NCI-H187 (cell line): ENCODE measurements at regions not wholly inside any gene's neighbourhood (a gene's known extent, or its start where the extent isn't known, plus 50 kb on each side); places are given as distances from the start of the nearest gene placed in this dataset.

Experiments used
- DNase-seq, 2 experiments: peaks; one replicate each; lab custom pipeline; 2025; lab: John Stamatoyannopoulos, UW

DNA sequence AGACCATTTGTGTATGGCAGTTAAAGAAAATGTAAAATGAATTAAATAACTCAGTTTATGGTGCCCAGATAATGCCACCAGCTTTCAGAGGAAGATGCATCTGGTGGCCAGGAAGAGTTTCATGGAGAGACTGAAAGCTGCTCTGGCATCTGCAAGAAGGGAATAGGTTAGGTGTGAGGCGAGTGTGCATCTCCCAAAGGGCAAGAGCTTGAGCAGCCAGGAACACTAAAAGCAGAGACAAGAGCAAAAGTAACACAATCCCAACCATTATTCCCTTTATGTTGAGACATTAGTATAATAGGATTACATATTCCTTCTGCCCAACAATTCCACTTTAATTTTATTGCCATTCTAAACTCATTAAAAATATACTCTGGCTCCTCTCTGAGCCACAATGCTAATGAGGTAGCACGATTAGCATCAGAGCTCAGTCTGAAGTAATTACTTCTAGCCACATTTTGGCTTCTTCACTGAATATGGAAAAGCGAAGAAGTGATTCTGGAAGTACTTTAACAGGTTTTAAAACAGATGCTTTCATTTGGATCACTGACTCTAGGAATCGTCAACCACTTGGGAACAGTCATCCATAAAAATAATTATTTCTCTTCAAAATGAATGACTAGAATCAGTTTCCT is 309.4 kb upstream of the TMTC1 start:
- no peak for DNase-seq

DNA sequence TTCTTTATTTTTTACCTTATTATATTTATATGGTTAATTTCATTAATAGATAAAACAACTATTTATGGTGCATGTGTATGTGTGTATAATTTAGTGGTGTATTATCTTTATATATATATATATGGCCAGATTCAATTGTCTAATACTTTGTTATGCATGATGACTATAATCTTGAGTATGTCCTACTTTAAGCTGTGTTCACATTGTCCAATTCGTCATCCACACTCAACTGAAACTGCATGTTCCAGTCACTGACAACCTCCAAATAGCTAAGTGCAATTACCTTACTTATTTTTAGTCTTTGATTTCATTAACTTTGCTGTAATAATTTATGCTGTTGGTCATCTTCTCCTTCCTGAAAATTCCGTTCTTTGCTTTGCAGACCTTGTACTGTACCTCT is 306.5 kb upstream of the TMTC1 start:
- DNase-seq, result no peak

DNA sequence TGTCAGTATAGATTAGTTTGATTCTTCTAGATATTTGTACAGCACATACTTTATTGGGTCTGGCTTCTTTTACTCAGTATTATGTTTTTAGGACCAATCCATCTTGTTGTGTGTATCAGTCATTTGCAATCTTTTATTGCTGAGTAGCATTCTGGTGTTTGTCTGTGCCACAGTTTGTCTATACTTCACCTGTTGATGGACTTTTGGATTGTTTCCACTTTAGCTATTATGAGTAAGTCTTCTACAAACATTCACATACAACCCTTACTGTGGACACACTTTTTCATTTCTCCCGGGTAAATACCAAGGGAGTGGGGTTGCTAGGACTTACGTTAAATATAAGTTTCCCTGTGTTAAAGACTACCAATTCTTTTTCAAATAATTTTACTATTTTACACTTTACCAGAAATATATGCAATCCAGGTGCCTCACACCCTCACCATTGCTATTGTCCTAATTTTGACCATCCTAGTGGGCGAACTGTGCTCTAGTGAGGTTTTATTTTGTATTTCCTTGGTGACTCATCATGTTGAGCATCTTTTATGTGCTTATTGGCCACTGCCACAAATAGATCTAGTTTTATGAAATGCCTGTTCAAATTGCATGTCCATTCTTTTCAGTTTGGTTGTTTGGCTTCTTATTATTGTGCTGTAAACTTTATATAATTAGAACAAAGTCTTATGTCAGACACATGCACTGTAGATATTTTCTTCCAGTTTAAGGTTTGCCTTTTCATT is 304.7 kb upstream of the TMTC1 start:
- no peak for DNase-seq

DNA sequence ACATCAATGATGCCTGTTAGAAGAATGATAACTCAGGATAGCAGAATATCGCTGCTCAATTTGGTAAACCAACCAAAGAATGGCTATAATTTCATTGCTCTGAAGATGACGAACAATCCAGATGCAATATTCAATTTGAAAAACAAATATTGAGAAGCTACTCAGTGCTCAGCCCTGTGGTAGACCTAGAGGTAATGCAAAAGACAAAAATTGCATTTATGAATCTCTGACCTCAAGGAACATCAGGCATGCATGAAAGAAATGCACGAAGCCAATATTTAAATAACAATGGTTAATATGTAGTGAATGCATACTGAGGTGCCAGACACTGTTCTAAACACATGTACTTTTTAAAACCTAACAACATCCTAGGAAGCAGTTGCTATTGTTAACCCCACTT is 298.6 kb upstream of the TMTC1 start:
- no peak for DNase-seq

DNA sequence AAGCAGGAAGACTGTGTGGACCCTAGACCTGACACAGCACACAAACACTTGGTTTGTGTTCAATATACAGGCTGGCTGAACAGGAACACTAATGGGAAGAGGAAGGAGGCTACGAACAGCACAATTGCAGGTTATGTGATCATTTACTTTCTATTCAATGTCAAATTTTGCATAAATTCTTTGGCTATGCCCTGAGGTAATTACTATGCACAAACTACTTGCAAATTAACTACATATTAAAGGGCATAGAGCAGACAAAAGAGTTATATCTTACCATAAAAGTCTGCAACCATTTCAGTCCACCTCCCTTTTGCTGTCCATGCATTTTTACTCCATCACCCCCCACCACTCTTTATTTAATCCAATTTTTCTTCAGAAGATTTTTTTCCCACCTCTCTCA is 291.2 kb upstream of the TMTC1 start:
- no peak for DNase-seq

DNA sequence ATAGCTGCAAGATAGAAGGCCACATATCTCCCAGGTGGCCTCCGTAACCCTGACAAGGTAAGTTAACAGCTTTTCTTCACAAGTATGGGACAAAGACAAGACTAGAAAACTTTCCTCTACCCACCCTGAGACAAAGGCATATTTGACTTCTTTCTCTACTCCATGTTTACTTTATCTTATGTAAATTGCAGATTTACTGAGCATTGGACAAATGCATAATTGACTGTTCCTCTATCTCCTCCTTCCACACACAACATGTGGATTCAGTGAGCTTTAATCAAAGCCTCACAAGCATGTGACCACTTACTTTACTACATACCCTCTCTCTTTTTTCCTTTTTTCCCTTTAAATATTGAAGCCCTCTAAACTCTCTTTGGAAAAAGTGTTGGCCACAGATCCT is 289.1 kb upstream of the TMTC1 start:
- no peak for DNase-seq

DNA sequence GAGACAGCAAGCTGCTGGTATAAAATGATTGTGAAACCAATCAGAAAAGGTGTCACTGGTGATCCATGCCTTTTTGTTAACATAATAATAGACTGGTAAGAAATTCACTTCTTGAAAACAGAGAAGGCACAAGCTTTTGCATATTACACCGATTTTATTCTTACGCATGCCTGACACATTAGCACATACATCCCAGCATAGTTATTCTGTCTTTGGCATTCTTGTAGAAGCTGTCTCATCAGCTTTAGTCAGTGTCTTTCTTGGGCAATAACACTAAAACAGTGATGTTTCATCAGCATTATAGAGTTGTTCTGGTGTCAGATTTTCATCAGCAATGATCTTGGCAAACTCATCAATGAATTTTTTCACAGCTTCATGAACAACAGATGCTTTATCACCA is 283.4 kb upstream of the TMTC1 start:
- DNase-seq, result no peak

DNA sequence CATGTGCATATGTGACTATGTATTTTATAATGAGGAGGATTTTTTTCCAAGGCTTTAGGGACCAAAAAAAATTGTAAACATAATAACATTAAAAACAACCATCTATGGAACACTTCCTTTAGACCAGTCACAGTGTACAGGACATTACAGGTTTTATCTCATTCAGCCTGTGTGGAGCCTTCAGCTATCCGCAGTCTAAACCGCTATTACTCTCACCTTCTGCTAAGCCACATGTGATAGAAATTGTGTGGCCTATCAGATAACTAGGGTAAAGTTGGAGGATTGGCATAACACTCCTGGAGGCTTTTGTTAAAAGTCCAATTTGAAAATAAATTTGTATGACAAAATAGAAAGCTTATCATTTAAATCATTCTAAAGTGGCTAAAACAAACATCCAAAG is 281.2 kb upstream of the TMTC1 start:
- no peak for DNase-seq

DNA sequence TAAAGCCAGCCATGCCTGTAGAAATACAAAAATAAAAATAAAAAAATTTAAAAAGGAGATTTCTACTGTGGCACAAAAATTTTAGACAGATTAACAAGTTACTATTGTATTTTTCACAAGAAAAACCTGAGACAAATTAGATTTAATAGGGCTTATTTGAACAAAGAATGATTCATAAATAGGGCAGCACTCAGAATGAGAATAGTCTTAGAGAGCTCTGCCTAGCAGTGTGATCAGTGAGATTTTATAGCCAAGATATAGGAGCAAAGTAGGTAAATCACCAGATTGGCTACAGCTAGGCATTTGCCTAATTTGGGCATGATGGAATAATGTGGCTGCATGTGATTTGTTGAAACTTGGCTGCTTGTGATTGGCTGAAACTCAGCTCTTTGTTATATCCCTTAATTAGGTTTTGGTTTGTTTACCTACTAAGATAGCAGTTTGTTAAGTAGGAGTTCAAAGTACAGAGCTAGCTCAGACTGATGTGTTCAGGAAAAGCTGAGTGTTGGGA is 279.7 kb upstream of the TMTC1 start:
- no peak for DNase-seq

DNA sequence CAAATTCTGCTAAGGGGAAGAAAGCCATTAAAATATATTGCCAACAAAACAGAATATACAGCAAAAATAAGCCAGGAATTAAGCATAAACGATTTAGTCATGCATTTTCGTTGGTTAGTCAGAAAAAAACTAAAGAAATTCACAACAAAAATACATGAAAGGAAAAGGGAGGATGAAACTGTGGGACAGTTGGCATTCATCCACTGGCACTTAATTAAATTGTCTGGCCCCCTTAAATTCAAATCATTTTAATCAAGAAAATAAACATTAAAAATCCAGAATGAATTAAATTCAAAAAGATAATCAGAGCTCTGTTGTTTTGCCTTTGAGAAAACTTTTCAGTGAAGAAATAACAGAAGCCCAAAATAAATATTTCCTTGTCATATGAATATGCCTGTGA is 264.6 kb upstream of the TMTC1 start:
- DNase-seq, result no peak

DNA sequence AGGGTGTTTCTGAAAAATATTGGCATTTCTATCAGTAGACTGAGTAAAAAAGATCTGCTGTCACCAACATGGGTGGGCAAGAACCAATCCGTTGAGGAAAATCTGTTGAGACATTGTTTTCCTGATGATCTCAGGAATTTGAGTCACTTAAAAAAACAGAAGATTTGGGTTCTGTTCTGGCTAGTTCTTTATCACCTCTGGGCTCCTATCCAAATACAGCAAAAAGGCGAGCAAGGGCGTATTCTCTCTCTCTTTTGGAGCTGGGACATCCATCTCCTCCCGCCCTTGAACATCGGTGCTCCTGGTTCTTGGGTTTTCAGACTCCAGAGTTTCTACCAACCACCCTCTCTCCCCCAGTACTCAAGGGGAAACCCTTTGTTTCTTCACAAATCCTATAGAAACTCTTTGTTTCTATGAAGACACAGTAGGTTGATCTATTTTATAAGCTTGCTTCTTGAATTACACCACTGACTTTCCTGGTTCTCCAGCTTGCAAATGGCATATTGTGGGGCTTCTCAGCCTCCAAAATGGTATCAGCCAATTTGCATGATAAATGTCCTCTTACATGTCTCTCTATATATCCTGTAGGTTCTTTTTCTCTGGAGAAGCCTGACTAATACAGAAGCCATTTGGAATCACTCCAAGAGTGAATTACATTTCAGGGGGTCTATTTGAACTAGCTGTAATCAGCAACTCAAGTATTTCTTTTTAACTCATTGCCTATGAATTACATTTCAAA is 263.9 kb upstream of the TMTC1 start:
- DNase-seq, result no peak

DNA sequence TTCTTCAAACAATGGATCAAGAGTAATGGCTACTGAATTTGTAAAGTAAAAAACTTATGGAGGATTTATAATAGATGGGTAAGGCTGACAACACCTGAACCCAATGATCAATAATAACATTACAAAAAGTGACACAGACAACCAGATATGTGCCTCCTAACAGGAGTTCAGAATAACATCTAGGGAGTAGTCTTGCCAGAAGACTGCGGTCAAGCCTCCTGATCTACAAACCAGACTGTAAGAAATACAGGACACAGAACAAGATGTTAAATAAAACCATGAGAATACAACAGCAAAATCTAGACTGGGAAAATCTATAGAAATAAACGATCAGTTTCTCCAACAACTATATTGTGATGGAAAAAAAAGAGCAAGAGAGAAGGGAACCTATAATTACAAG is 262.6 kb upstream of the TMTC1 start:
- no peak for DNase-seq

DNA sequence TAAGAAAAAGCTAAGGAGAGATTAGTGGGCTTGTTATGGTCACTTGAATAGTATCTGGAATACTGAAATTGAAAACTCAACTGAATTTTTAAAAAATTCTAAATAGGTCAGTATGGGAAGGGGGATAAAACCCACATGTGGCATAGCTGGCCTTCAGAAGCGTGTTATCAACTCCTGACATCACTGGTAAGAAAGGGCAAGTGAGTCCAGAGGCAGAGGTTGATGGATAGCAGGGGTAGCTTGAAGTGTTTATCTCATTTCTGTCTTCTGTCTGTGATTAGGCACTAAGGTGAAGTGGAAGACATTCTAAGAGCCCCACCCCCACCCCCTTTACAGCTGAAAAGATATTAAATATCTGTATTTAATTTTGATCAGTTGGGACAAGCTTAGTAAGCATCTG is 261.4 kb upstream of the TMTC1 start:
- no peak for DNase-seq

DNA sequence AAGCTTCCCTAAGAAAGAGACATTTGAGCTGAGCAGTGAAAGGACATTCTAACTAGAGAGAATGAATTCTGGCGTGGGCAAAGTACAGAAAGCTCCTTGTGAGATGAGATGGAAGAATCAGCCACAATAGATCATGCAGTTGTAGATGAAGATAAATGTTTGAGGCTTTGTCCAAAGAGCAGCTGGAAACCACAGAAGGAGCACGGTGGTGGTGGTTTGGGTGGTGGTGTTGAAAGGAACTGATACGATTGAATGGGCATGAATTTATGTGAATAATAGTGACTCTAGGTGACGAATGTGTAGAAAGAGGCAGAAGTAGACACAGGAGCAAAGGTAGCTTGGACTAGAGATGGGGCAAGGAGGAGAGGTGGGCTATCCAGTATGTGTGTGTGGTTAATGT is 260.5 kb upstream of the TMTC1 start:
- DNase-seq, result no peak

DNA sequence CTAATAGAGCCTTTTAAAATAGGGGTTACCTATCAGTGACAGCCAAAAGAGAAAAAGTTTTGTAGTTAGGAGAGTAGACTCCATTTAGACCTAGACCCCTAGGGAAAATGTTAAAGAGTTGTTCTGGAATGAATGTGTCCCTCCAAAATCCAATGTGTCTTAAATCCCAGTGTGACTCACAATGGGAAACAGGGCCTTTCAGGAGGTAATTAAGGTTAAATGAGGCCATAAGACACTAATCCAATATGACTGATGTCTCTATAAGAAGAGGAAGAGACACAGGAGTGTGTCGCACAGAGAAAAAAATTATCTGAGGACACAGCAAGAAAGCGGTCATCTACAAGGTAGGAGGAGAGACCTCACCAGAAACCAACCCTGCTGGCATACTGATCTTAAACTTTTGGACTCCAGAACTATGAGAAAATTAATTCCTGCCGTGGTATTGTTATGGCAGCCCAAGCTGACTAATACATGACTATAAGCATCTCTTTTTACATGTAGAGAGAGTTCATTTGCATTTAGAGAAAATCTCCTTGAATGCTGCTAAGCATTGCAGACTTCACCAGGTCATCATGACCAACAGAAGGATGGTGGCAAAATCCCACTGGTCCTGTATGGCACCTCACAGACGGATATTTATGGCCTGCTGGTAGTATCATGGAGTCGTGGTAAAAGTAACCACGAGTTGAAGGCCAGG is 259.6 kb upstream of the TMTC1 start:
- DNase-seq, result no peak

DNA sequence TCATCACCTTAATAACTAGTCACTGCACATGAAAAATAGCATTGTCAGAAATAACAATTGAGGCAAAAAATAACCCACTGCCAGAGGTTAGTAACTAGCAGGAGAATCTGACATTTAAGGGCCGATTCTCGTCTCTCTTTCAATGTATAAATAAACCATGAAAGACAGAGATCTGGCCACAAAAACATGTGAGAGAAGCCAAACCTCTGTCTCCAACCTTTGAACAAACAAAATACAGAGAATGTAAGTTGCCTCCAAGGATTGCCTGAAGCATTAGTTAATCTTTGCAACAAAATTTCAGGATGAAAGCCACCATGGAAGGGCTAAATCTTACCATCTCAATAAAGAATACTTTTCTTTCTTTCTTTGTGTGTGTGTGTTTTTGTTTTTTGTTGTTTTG is 257.4 kb upstream of the TMTC1 start:
- DNase-seq, result no peak

DNA sequence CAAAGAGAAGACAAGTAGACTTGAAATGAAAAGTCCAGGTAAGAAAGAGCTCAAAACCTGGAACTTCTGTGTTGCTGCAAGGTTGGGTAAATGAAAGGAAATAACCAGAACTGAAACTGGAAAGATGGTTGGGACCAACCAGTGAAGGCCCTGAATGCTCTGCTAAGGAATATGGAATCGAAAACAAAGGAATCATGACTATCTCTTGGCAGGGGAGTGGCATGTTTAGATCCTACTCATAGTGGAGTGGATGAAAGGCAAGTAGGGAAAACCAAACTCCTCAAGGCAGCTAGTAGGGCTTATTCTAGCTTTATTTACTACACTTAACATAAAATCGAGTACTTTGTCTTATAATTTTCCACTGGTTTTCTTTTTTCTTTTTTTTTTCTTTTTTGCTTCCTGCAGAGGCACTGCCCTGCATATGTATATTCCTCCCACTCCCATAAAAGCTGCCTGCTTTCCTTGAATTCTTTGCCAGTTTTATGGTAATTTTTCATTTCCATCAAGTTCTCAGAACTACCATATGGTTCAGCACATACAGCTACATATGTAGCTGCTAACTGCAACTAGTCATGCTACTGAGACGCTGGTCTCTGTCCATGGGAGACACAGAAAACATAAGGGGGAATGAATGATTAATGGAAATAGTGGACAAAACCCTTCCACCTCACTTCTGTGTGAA is 247.1 kb upstream of the TMTC1 start:
- no peak for DNase-seq

DNA sequence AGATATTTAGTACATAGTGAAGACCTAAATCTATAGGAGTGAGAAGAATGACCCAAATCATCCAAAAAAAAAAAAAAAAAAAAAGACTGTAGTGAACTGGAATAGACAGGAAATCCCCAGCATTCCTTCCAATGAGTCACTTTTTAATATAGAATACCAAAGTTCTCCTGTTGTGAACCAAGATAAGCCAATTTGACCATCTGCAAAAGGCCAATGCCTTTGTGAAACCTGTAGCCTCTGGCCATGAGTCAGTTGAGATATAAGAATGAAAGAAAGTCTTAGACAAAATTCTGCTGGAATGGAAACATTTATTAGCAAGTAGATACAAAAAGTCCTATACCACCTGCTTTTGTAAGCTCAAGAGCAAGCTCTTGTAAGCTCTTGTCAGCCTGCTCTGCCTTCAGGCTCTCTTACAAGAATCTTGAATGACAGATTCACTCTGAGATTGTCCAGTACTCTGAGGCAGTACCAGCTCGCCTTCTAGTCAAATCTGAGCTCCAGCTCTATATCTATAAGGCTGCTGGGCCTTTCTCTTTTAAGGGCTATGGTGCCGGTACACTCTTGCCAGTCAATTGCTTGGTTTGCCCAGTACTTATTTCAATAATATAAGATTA is 243.0 kb upstream of the TMTC1 start:
- DNase-seq, result no peak

DNA sequence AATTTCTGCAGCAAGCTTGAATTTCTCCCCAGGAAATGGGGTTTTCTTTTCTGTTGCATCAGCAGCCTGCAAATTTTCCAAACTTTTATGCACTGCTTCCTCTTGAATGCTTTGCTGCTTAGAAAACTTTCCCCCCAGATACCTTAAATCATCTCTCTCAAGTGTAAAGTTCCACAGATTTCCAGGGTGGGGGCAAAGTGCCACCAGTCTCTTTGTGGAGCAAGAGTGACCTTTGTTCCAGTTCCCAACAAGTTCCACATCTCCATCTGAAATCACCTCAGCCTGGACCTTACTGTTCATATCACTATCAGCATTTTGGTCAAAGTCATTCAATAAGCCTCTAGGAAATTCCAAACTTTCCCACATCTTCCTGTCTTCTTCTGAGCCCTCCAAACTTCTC is 241.6 kb upstream of the TMTC1 start:
- no peak for DNase-seq

DNA sequence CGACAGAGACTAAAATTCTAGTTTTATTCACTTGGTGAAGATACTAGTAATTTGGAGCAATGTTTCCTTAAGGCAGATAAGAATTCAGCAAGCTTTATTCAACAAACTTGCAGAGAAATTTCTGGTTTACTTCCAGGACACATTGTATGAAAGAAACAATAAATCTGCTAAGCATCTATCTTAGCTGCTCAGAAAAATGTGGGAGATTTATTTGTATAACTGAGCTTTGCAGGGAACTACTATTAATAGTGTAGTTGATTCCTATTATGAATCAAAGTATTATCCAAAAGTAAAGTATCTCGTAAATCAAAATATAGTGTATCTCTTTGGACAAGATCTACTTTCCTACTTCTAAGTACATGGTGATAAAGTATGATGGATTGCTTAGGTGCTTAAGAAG is 239.4 kb upstream of the TMTC1 start:
- DNase-seq, result no peak

DNA sequence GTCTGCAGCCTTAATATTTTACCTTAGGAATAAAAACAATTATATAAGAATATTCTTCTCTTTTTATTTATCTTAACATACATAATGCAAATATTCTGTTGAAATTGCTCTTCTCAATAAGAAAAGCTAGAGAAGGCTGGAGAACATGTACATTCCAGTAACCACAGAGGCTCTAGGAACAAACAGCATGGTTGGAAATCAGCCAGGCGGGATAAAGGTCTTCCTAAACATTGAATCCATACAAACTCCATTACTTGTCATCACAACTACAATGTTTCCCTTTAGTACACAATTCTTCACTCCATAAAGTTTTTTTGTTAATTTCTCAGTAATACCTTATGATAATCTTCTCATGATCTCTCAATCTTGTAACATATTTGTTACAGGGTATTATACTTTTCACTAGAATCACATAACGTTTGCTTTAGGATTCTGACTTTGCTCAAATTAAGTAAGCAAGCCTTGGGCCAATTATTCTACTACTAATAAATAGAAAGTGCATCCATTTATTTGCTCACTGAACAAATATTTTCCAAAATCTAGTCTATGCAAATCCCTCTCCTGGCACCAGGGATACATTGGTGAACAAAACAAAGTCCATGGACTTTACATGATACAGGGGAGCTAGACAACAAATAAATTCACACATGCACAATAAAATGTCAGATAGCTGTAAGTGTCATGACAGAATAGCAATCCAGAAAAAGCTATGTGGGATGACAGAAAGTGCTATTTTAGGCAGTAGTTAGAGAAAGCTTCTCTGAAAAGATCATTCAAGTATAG is 237.5 kb upstream of the TMTC1 start:
- DNase-seq, result no peak
